B cell (primary cell): ENCODE measurements at regions not wholly inside any gene's neighbourhood (a gene's known extent, or its start where the extent isn't known, plus 50 kb on each side); places are given as distances from the start of the nearest gene placed in this dataset.

Experiments
- ATAC-seq: fragments of 200-7000 bp; cut with Tn5 transposase; one replicate; pipeline ENCODE4 v1.10.0; 2021; ENCODE audit warnings: low read depth, mild to moderate bottlenecking, moderate number of reproducible peaks, moderate library complexity
- CTCF ChIA-PET: fragments of 350-600 bp; sonication (Branson Sonifier 250); formaldehyde crosslinking; loops from one replicate; lab custom pipeline; 2021; ENCODE audit warnings: antibody characterized with exemption, inconsistent platforms; lab: Charles Lee
- POLR2A ChIA-PET: fragments of 350-600 bp; sonication (Branson Sonifier 250); formaldehyde crosslinking; loops from one replicate; lab custom pipeline; 2021; ENCODE audit warnings: antibody characterized with exemption; lab: Charles Lee
- DNase-seq: peaks from one replicate; pipeline ENCODE4 v3.0.0; 2013
- H2AFZ ChIP-seq: 2 replicates; pipeline ENCODE4 v1.6.1; 2012; ENCODE audit warnings: mild to moderate bottlenecking, low read depth, low read length; ENCODE audit not compliant: insufficient read depth, poor library complexity, severe bottlenecking
- H3K27ac ChIP-seq, 2 donors: 1 replicate in 1 of 2; 2 replicates in 1 of 2; pipeline ENCODE4 v1.5.1; 2012 to 2013; ENCODE audit warnings: low read length in 2 of 2, mild to moderate bottlenecking in 2 of 2, moderate library complexity in 1 of 2
- H3K27me3 ChIP-seq, 4 experiments: fragments of 200-600 bp in 1 of 4; sonication (generic) in 1 of 4; replicated peaks in 1 of 4; 1 replicate in 2 of 4; 2 replicates in 2 of 4; pipeline versions ENCODE4 v1.6.1 to v1.7.0; 2013 to 2016; ENCODE audit warnings: low read length in 3 of 4, mild to moderate bottlenecking in 2 of 4, mixed read lengths in 1 of 4, moderate library complexity in 1 of 4; ENCODE audit not compliant: insufficient read depth in 4 of 4, control insufficient read depth in 3 of 4; ENCODE audit errors: control extremely low read depth in 1 of 4
- H3K36me3 ChIP-seq, 2 experiments: replicated peaks in 1 of 2; 1 replicate in 1 of 2; 2 replicates in 1 of 2; pipeline versions ENCODE4 v1.6.1 to v1.7.1; 2013; ENCODE audit warnings: low read length in 1 of 2; ENCODE audit not compliant: insufficient read depth in 2 of 2, control insufficient read depth in 1 of 2; ENCODE audit errors: control extremely low read depth in 1 of 2, extremely low read depth in 1 of 2
- H3K4me1 ChIP-seq, 2 donors: fragments of 200-600 bp in 1 of 2; sonication (generic) in 1 of 2; 1 replicate in 1 of 2; 2 replicates in 1 of 2; pipeline versions ENCODE4 v1.5.1 to v1.6.1; 2013 to 2017; ENCODE audit warnings: low read length in 2 of 2; ENCODE audit not compliant: control insufficient read depth in 2 of 2, insufficient read depth in 2 of 2
- H3K4me2 ChIP-seq: replicated peaks from 2 replicates; pipeline ENCODE3; 2012; ENCODE audit warnings: mild to moderate bottlenecking, low read depth, low read length; ENCODE audit not compliant: poor library complexity, severe bottlenecking
- H3K4me3 ChIP-seq, 5 experiments: fragments of 200-600 bp in 1 of 5; sonication (generic) in 1 of 5; 1 replicate in 3 of 5; 2 replicates in 2 of 5; pipeline versions ENCODE4 v1.5.1 to v1.7.0; 2011 to 2016; ENCODE audit warnings: low read length in 4 of 5, mild to moderate bottlenecking in 4 of 5, low read depth in 2 of 5, control low read depth in 1 of 5, moderate library complexity in 1 of 5; ENCODE audit not compliant: insufficient read depth in 1 of 5; ENCODE audit errors: control extremely low read depth in 1 of 5, extremely low read depth in 1 of 5
- H3K79me2 ChIP-seq: fragments of 200-600 bp; sonication (generic); one replicate; pipeline ENCODE4 v1.6.0; 2016; ENCODE audit warnings: low read length; ENCODE audit not compliant: control insufficient read depth, insufficient read depth
- H3K9ac ChIP-seq: fragments of 200-600 bp; sonication (generic); 2 replicates; pipeline ENCODE4 v1.6.1; 2017; ENCODE audit warnings: mild to moderate bottlenecking, low read length, moderate library complexity
- H3K9me3 ChIP-seq, 3 donors: one replicate each; pipeline versions ENCODE4 v1.6.1 to v1.7.1; 2013; ENCODE audit warnings: low read length in 2 of 3; ENCODE audit not compliant: control insufficient read depth in 2 of 3, insufficient read depth in 1 of 3; ENCODE audit errors: control extremely low read depth in 1 of 3
- H4K20me1 ChIP-seq: 2 replicates; pipeline ENCODE4 v1.6.0; 2012; ENCODE audit warnings: mild to moderate bottlenecking, low read length; ENCODE audit not compliant: insufficient read depth, control insufficient read depth, poor library complexity, severe bottlenecking
- H3K27ac Mint-ChIP-seq: one replicate; pipeline ENCODE4 v1.8.0; 2021; ENCODE audit warnings: mixed read lengths
- H3K27me3 Mint-ChIP-seq: one replicate; pipeline ENCODE4 v1.8.0; 2021; ENCODE audit warnings: mixed read lengths
- H3K4me1 Mint-ChIP-seq: one replicate; pipeline ENCODE4 v1.8.0; 2021; ENCODE audit warnings: mixed read lengths
- H3K4me3 Mint-ChIP-seq: one replicate; pipeline ENCODE4 v1.8.0; 2021; ENCODE audit warnings: mixed read lengths
- H3K9me3 Mint-ChIP-seq: one replicate; pipeline ENCODE4 v1.8.0; 2022; ENCODE audit warnings: mixed read lengths; ENCODE audit not compliant: insufficient read depth
- CTCF ChIP-seq: fragments of 200-600 bp; IDR thresholded peaks from one replicate; pipeline ENCODE4 v1.8.0; 2022; ENCODE audit warnings: antibody characterized with exemption, mild to moderate bottlenecking
- EZH2 ChIP-seq: IDR thresholded peaks from 2 replicates; pipeline ENCODE4 v1.6.1; 2012; ENCODE audit warnings: borderline replicate concordance, low read depth, mild to moderate bottlenecking, moderate library complexity, low read length; ENCODE audit not compliant: insufficient read depth, poor library complexity, severe bottlenecking
- WGBS: methylation state at CpG from one replicate; pipeline ENCODE4 v1.1.5; 2013; ENCODE audit warnings: missing lambda C conversion rate; ENCODE audit not compliant: insufficient coverage; 5-methylcytosine and 5-hydroxymethylcytosine counted together
- intact Hi-C: fragments of 100-400 bp; cut with micrococcal nuclease; formaldehyde crosslinking; loops from one replicate; pipeline ENCODE4 v1.10.0; 2022

DNA sequence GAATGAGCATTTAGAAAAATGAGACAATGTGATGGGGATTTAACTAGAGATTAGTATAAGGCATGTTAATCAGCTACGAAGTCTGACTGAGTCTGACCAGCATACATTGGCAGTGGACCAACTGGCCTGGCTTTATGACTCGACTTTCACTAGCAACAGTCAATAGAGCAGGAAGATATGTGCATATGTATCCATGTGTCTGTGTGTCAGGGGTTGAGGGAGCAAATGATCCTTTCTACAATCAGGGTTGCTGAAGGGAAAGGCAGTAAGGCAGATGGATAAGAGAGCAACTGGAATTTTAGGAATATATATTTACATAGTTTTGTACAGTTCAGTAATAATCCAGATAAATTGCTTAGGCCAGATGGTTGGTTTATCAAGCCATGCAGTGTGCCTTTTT lies 645.6 kb downstream of the PLA2G4A start:
- intact Hi-C loops = no loop called here

DNA sequence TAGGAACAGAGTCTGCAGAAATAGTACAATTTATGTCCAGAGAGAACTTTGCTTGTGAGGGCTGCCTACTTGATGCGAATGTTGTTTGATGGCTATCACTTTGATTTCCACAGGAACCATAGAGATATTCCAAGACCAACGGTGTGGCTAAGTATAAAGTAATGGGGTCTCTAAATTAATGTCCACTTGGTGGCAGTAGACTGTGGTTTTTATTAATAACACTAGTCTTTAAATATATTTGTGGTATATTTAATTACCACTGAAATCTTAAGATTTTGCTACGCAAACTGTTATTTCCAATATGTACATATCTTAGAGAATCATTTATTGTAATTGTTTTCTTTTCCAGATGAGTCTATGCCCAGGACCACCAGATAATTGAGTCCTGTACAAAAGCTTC lies 647.9 kb downstream of the PLA2G4A start:
- ChIA-PET CTCF (no interaction called here), POLR2A (no interaction called here)
- no peak overlapping the region for H3K4me3 ChIP-seq
- no peak overlapping the region for H3K4me2 ChIP-seq
- no peaks in the 10 kb centered on the region for H3K4me1 ChIP-seq
- H3K79me2 ChIP-seq = no peaks in the 10 kb centered on the region
- ATAC-seq = no peak
- Mint-ChIP-seq H3K27me3 (no peaks in the 10 kb centered on the region), H3K27ac (no peak overlapping the region), H3K9me3 (peaks cover 3% of the 10 kb centered on the region), H3K4me3 (no peak overlapping the region), H3K4me1 (no peaks in the 10 kb centered on the region)
- no peak for DNase-seq
- no peaks in the 10 kb centered on the region for H3K36me3 ChIP-seq
- H3K27ac ChIP-seq = no peak overlapping the region
- no peaks in the 10 kb centered on the region for H3K9me3 ChIP-seq
- no peak overlapping the region for H2AFZ ChIP-seq
- intact Hi-C loops = no loop called here
- 100% methylated on average over 1 of the region's 3 CpGs for WGBS
- H3K27me3 ChIP-seq = no peaks in the 10 kb centered on the region
- no peaks in the 10 kb centered on the region for H4K20me1 ChIP-seq
- no peak overlapping the region for H3K9ac ChIP-seq
- TF ChIP-seq CTCF = no peak
- TF ChIP-seq EZH2 = no peak

More for the DNA sequence above, 645.6 kb downstream of the PLA2G4A start:
- Histone ChIP-seq H3K9me3 (no peaks in the 10 kb centered on the region), H3K27ac (no peak overlapping the region), H4K20me1 (no peaks in the 10 kb centered on the region), H2AFZ (no peak overlapping the region), H3K27me3 (no peaks in the 10 kb centered on the region), H3K36me3 (no peaks in the 10 kb centered on the region), H3K4me2 (no peak overlapping the region), H3K9ac (no peak overlapping the region), H3K4me1 (no peaks in the 10 kb centered on the region), H3K79me2 (no peaks in the 10 kb centered on the region), H3K4me3 (no peak overlapping the region)
- H3K4me3 Mint-ChIP-seq = no peak overlapping the region
- DNase-seq (no peak), ATAC-seq (no peak)
- no peaks in the 10 kb centered on the region for H3K27me3 Mint-ChIP-seq
- peaks cover 3% of the 10 kb centered on the region for H3K9me3 Mint-ChIP-seq
- TF ChIP-seq CTCF (no peak), EZH2 (no peak)
- H3K4me1 Mint-ChIP-seq = no peaks in the 10 kb centered on the region
- H3K27ac Mint-ChIP-seq = no peak overlapping the region
- CTCF ChIA-PET = no interaction called here
- POLR2A ChIA-PET = no interaction called here
- 85% methylated on average over 2 of the region's 2 CpGs for WGBS
